Activated T-cell treated with anti-CD3 and anti-CD28 coated beads, Interleukin-2, amount 50 U/mL, for 24 hours (primary cell): ENCODE measurements at regions not wholly inside any gene's neighbourhood (a gene's known extent, or its start where the extent isn't known, plus 50 kb on each side); places are given as distances from the start of the nearest gene placed in this dataset.

ENCODE experiments used
- DNase-seq: peaks from one replicate; pipeline ENCODE4 v3.0.0-alpha.2; 2020
- H3K27ac Mint-ChIP-seq: 2 replicates; pipeline ENCODE4 v1.8.0; 2020; ENCODE audit warnings: mild to moderate bottlenecking, mixed read lengths
- H3K27me3 Mint-ChIP-seq: 2 replicates; pipeline ENCODE4 v1.8.0; 2020; ENCODE audit warnings: mixed read lengths
- H3K36me3 Mint-ChIP-seq: 2 replicates; pipeline ENCODE4 v1.8.0; 2020; ENCODE audit warnings: low read depth, mixed read lengths
- H3K4me1 Mint-ChIP-seq: 2 replicates; pipeline ENCODE4 v1.8.0; 2020; ENCODE audit warnings: low read depth, mixed read lengths
- H3K4me3 Mint-ChIP-seq: 2 replicates; pipeline ENCODE4 v1.8.0; 2020; ENCODE audit warnings: mild to moderate bottlenecking, moderate library complexity, mixed read lengths
- H3K9me3 Mint-ChIP-seq: 2 replicates; pipeline ENCODE4 v1.8.0; 2020; ENCODE audit warnings: mixed read lengths

DNA sequence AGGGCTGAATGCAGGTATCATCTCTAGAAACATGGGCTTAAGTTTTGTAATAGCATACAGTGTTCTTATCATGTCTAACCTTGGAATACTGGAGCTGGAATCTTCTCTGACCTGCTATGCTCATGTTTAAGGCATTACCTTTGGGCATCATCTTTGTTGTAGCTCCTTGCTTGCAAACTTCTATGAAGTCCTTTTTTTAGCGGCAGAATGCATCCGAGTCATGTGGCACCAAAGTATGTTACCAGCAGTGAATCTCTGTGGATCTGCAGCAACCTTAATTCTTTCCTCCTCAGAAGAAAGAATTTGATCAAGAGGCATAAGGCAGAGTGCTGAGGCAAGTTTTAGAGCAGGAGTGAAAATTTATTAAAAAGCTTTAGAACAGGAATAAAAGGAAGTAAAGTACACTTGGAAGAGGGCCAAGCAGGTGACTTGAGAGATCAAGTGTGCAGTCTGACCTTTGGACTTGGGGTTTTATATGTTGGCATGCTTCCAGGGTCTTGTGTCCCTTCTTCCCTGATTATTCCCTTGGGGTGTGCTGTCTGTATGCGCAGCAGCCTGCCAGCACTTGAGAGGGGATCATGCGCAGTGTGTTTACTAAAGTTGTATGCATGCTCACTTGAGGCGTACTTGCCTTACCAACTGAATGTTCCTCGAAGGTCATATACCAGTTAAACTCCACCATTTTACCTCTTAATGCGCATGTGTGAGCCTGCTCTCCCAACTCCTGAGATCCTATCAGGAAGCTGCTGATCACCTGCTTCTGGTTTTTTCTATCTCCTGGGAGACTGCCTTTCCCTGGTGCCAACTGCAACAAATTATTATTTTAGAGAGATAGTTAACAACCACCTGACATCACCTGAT is 115.5 kb downstream of the LACC1 start:
- no peaks in the 10 kb centered on the region for H3K36me3 Mint-ChIP-seq
- H3K27me3 Mint-ChIP-seq, result peaks cover 34% of the 10 kb centered on the region
- H3K4me1 Mint-ChIP-seq, result no peaks in the 10 kb centered on the region
- no peak for DNase-seq
- H3K4me3 Mint-ChIP-seq, result no peak overlapping the region
- H3K27ac Mint-ChIP-seq, result no peak overlapping the region
- peaks cover 21% of the 10 kb centered on the region for H3K9me3 Mint-ChIP-seq

DNA sequence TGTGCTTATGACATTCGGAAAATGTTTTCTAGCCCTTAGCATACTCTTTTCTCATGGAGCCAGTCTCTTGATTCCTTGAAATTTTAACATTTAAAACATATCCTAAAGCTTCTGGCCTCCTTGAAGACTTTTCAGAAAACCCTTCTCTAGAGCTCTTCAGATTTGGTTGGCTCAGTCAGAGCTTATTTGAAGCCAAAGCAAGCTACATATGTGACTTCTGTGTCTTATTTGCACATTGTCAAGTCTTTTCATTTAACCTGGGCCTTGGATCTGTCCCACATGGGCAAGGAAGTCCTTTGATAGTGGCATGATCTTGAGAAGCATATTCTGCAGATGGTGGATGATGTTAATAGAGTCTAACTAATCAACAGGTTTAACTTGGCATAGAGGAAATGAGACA is 116.5 kb downstream of the LACC1 start:
- peaks cover 34% of the 10 kb centered on the region for H3K27me3 Mint-ChIP-seq
- no peak overlapping the region for H3K27ac Mint-ChIP-seq
- H3K36me3 Mint-ChIP-seq, result no peaks in the 10 kb centered on the region
- H3K9me3 Mint-ChIP-seq, result peaks cover 21% of the 10 kb centered on the region
- H3K4me1 Mint-ChIP-seq, result no peaks in the 10 kb centered on the region
- no peak overlapping the region for H3K4me3 Mint-ChIP-seq
- no peak for DNase-seq

GRCh38 chr13:44003481-44003880 is 123.8 kb downstream of the LACC1 start:
- Mint-ChIP-seq H3K9me3 (peaks cover 7% of the 10 kb centered on the region), H3K27me3 (peaks cover 28% of the 10 kb centered on the region), H3K27ac (no peak overlapping the region), H3K4me1 (no peaks in the 10 kb centered on the region), H3K4me3 (no peak overlapping the region), H3K36me3 (no peaks in the 10 kb centered on the region)
- no peak for DNase-seq

DNA sequence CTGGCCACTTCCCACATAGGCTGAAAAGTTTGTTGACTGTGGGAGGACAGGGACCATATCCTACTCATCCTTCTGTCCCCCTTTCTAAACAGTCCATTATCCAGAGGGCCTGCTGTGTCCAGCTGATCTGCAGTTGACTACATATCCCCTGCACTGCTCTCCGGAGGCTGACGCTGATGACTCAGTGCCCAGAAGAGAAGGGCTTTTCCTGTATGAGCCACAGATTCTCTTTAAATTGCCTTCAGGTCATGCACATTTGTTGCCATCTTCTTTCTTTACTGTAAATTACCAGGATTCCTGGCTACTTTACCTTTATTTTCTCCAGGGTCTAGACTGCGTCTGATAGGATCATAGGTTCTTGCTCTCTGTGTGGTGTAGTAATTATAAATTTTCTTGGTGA is 125.2 kb downstream of the LACC1 start:
- Mint-ChIP-seq H3K27me3 (peaks cover 31% of the 10 kb centered on the region), H3K27ac (no peak overlapping the region), H3K36me3 (no peaks in the 10 kb centered on the region), H3K4me1 (no peaks in the 10 kb centered on the region), H3K4me3 (no peak overlapping the region), H3K9me3 (peaks cover 7% of the 10 kb centered on the region)
- DNase-seq, result no peak

- H3K4me3 Mint-ChIP-seq, result no peak overlapping the region
- peaks cover 7% of the 10 kb centered on the region for H3K9me3 Mint-ChIP-seq
- H3K36me3 Mint-ChIP-seq, result no peaks in the 10 kb centered on the region
- peaks cover 17% of the 10 kb centered on the region for H3K27me3 Mint-ChIP-seq
- H3K4me1 Mint-ChIP-seq, result no peaks in the 10 kb centered on the region
- H3K27ac Mint-ChIP-seq, result no peak overlapping the region
- no peak for DNase-seq
Measured at GRCh38 chr13:44007451-44007850, 127.7 kb downstream of the LACC1 start.

DNA sequence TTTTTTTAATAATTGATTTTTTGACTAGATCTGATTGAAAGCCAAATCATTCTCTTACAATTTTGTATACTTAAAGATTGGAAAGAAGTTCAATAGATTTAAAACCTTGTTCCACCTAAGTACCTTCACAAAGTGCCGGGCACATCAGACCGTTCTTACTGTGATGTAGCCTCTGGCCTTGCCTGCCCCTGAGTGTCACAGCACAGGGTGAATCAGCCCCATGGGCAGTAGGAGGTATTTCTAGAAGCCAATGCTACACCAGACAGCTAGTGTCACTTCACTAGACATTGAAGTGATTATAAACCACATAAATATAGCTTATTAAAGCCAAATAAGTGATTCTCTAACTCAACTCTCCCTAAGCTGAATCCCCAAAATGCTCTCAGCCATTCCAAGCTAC is 131.3 kb downstream of the LACC1 start:
- DNase-seq, result no peak
- Mint-ChIP-seq H3K4me3 (no peak overlapping the region), H3K4me1 (no peaks in the 10 kb centered on the region), H3K9me3 (peaks cover 7% of the 10 kb centered on the region), H3K36me3 (no peaks in the 10 kb centered on the region), H3K27ac (no peak overlapping the region), H3K27me3 (peaks cover 3% of the 10 kb centered on the region)

DNA sequence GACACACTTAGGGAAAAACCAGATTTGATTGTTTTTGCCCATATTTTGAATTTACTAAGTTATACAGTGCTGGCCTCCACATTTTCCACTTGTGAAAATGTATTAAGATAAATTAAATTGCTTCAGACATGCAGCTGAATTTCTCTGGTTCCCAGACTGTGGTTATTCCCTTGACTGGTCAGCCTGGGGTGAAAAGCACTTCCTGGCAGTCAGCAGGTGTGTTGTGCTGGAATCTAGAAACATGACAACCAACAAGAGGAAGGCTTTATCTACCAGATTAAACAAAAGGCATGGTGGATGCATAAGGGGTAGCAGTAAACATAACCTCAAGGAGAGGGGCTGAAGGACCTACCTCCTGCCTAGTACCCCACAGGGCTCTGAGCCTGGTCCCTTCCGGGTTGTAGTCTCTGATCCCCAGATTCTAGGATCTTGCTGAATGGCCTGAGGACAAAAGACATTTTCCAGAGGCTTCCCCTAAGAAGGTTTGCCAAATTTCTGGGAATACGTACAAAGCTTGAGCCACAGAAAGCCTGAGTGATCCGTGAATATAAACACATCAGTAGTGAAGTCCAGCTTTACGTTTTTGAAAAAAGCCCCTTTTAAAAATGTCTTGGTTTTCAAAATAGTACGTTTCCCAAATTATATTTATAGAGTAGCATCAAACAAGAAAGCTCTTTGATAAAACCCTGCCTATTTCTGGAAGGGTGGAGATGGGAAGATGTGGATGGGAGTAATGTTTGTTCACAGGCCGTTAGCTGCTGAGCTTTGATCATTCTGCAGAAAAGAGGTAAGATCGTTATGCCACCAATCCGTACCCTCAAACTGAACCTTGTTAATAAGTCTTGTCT is 133.4 kb downstream of the LACC1 start:
- no peak for DNase-seq
- Mint-ChIP-seq H3K27me3 (peaks cover 3% of the 10 kb centered on the region), H3K36me3 (no peaks in the 10 kb centered on the region), H3K4me1 (no peaks in the 10 kb centered on the region), H3K4me3 (no peak overlapping the region), H3K27ac (no peak overlapping the region), H3K9me3 (no peaks in the 10 kb centered on the region)

- DNase-seq, result no peak
- H3K4me3 Mint-ChIP-seq, result no peak overlapping the region
- H3K27ac Mint-ChIP-seq, result no peak overlapping the region
- H3K9me3 Mint-ChIP-seq, result no peaks in the 10 kb centered on the region
- no peaks in the 10 kb centered on the region for H3K4me1 Mint-ChIP-seq
- H3K36me3 Mint-ChIP-seq, result no peaks in the 10 kb centered on the region
- H3K27me3 Mint-ChIP-seq, result peaks cover 3% of the 10 kb centered on the region
Measured at GRCh38 chr13:44013758-44014291, 134.1 kb downstream of the LACC1 start.

DNA sequence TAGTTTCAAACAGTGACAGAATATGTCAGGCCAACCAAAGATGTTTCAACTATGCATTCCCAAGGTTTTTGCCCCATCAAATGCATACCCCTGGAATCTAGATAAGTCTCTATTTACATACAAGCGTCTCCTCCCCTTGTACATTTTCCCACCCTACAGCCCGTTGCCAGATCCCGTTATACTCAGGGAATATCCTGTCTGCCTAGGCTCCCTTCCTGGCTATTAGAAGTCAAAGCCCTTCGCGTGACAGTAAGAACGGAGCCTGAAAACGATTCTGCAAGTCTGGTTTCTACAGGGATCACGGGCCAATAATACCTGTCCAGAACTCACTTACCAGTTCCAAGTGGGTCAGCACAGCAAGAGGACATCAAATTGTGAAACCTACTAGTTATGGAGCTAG is 134.8 kb downstream of the LACC1 start:
- no peak for DNase-seq
- Mint-ChIP-seq H3K4me1 (no peaks in the 10 kb centered on the region), H3K27ac (no peak overlapping the region), H3K9me3 (no peaks in the 10 kb centered on the region), H3K27me3 (peaks cover 2% of the 10 kb centered on the region), H3K36me3 (no peaks in the 10 kb centered on the region), H3K4me3 (no peak overlapping the region)

DNA sequence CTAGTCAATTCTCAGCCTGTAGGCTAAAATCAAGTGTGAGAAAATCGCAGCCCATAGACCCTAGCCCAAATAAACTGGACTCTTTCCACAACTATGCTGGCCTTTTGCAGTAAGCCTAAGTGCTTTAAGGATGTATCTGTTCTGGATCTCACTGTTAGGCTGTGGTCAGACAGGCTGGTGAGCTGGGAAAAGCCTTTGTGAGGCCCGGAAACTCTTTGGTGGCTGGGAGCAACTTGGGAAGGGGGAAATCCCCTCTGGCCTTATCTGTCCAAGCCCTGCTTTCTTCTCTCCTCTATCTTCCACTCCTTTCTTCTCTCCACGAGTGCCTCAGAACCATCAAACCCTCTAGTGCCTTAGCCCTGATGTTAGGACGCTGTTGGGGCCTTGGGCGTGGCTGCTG is 135.4 kb downstream of the LACC1 start:
- Mint-ChIP-seq H3K9me3 (no peaks in the 10 kb centered on the region), H3K4me3 (no peak overlapping the region), H3K4me1 (no peaks in the 10 kb centered on the region), H3K27me3 (no peaks in the 10 kb centered on the region), H3K36me3 (no peaks in the 10 kb centered on the region), H3K27ac (no peak overlapping the region)
- no peak for DNase-seq

- Mint-ChIP-seq H3K4me3 (no peak overlapping the region), H3K27me3 (no peaks in the 10 kb centered on the region), H3K4me1 (no peaks in the 10 kb centered on the region), H3K27ac (no peak overlapping the region), H3K9me3 (no peaks in the 10 kb centered on the region), H3K36me3 (no peaks in the 10 kb centered on the region)
- no peak for DNase-seq
Measured at GRCh38 chr13:44015811-44016210, 136.1 kb downstream of the LACC1 start.

DNA sequence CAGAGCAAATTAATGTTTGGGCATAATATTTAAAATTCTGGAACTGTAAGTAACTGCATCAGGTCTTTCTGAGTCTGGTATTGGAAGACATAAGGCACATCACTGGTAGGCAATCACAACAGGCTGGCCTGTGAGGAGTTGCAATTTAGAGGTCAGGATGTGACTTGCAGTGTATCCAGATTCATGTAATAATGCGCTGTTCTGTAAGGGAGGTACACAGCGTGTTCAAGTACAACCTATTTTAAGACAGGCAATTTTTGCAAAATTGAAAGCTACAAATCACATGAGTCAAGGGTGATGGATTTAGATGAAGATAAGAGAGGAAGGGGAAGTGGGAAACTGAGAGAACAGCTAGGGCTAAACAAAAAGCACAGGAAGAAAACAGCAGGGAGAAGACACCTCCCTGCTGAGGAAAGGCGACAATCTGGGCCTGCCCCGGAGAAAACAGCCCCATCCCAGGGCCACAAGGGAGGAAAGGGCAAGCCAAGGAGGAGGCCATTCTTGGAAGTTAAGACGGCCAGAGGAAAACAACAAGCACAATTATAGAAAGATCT is 138.1 kb downstream of the LACC1 start:
- H3K4me3 Mint-ChIP-seq, result no peak overlapping the region
- H3K36me3 Mint-ChIP-seq, result no peaks in the 10 kb centered on the region
- peaks cover 3% of the 10 kb centered on the region for H3K27me3 Mint-ChIP-seq
- no peak overlapping the region for H3K27ac Mint-ChIP-seq
- no peaks in the 10 kb centered on the region for H3K9me3 Mint-ChIP-seq
- H3K4me1 Mint-ChIP-seq, result no peaks in the 10 kb centered on the region
- no peak for DNase-seq

DNA sequence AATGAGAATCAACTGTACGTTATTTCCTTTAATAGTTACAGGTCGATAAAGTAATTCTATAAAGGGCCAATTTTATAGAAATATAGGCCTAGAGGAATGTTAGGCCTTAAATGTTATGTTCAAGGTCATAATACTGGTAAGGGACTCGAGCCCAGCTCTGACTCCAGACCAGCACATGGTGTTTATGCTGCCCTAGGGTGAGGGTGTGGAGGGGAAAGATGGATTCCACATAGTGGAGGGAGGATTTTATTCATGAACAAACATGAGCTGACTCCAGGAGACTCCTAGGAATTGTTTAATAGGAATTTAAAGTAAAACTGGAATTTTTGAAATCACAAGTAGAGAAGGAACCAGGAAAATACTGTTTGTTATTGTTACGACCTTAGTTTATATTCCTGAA is 139.9 kb downstream of the LACC1 start:
- peaks cover 6% of the 10 kb centered on the region for H3K27me3 Mint-ChIP-seq
- H3K4me3 Mint-ChIP-seq, result no peak overlapping the region
- no peaks in the 10 kb centered on the region for H3K9me3 Mint-ChIP-seq
- no peaks in the 10 kb centered on the region for H3K4me1 Mint-ChIP-seq
- no peaks in the 10 kb centered on the region for H3K36me3 Mint-ChIP-seq
- DNase-seq, result no peak
- no peak overlapping the region for H3K27ac Mint-ChIP-seq

DNA sequence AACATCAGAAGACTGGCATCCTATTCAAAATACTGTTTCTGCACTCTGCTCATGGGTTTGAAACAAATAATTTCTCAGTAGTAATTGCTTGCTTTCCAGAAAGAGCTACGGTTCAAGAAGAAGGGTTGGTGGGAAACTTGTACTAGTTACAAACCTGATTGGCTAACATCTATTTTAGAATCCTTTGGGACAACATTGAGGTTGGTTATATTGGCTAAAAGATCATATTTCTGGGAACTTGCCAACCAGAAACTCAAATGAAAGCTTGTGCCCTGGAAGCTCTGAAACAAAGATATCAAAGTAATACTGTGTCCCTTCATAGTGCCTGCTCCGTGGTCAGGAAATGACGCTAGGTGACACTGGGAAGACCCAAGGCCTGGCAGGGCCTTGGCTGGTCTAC is 141.7 kb downstream of the LACC1 start:
- Mint-ChIP-seq H3K4me1 (no peaks in the 10 kb centered on the region), H3K4me3 (no peak overlapping the region), H3K27me3 (peaks cover 19% of the 10 kb centered on the region), H3K27ac (no peak overlapping the region), H3K9me3 (no peaks in the 10 kb centered on the region), H3K36me3 (no peaks in the 10 kb centered on the region)
- no peak for DNase-seq

DNA sequence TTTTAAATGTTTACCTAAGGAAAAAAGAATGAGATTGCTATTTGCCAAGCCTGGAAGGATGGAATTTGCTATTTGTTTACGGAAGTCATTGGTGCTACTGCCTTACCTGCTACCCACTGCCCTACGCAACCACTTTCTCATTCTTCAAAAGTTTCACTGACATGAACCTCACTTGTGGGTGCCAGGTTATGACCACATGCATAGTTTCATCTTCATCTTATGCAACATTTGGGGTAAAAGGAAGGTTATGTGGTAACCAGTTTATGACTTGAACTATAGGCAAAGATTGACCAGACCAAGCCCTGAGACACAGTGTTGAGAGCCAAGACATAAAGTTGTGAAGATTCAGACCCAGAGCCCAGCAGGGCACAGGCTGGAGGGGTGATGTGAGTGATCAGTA is 142.5 kb downstream of the LACC1 start:
- no peaks in the 10 kb centered on the region for H3K4me1 Mint-ChIP-seq
- no peak overlapping the region for H3K4me3 Mint-ChIP-seq
- no peaks in the 10 kb centered on the region for H3K9me3 Mint-ChIP-seq
- peaks cover 20% of the 10 kb centered on the region for H3K27me3 Mint-ChIP-seq
- H3K36me3 Mint-ChIP-seq, result no peaks in the 10 kb centered on the region
- no peak overlapping the region for H3K27ac Mint-ChIP-seq
- DNase-seq, result no peak
